Activated gamma-delta T cell treated with anti-CD3 and anti-CD28 coated beads, Interleukin-2, amount 50 U/mL, for 16 hours (primary cell): ENCODE measurements at regions not wholly inside any gene's neighbourhood (a gene's known extent, or its start where the extent isn't known, plus 50 kb on each side); places are given as distances from the start of the nearest gene placed in this dataset.

Experiments used
- DNase-seq: peaks from one replicate; pipeline ENCODE4 v3.0.0-alpha.2; 2020; ENCODE audit warnings: low read depth

DNA sequence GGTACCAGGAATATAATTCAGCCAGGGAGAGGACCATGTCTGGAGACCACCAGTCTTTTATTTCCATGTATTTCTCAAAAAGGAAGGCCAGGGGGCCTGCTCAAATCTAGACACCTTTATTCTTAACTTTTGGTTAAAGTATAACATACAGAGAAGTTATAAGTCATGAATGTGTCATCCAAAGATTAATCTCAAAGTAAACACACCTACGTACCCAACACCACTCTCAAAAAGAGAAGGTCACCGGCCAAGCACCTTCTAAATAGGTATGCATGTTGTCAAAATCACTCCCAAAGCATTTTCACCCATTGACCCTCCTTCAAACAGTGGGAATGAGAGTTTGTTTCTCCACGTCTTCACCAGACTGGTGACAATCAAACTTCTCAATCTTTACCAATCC, 60.0 kb upstream of the FZD10 start:
- DNase-seq: no peak

DNA sequence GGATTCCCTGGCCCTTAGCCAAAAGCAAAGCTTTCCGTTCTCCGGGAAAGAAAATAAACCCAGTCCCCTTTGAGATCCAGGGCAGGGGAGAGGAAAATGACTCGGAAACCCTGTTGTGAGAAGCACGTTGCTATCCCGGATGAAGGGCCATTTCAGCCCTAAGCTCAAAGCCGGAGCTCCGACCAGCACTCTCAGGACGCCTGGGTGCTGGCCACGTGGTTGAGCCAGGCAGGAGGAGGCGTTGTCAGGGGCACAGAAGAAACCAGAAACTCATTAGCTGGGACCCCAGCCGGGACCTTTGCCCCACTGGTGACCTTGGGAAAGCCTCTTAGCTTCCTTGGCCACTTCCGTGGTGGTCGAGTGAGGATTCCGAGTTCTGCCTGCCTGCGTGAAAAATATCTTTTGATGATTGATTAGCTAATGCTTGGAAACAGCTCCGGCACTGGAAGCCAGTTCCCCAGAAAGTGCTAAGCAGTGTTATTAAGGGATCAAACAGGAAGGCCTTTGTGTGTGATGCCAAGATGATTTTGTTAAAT, 57.6 kb upstream of the FZD10 start:
- DNase-seq: no peak

DNA sequence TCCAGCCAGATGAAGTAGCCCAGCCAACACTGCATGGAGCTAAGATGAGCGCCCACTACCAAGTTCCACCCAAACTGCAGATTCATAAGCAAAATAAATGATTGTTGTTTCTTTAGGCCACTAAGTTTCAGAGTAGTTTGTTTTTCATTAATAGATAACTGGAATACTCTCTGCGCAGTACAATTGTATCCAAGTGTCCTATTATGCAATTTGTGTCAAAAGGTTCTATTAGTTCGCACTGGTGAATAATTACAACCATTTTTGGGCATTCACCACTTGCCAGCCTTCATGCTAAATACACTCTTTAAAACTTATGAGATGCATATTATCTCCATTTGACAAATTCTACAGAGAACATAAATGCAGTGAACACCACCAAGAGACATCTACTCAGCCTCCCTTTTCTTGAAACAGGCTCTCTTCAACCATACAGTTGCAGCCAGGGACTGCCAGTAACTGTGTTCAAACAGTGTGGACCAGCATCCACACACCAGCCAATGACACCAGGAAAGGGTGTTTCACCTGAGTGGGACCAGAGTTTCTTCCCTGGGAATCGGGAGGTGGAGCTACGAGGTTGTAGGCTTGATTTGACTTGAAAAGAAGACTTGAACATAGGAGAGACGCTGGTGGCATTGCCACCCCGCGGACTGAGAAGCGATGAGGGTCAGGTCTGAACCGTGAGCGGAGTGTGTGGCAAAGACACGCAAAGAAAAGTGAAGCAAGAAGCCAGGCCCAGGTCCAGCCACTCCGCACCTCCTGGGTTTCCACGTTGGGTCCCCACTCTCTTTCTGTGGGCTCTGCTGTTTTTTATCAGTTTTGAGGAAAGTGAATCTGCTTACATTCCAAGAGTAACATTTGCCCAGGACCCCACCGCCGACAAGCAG, 53.0 kb upstream of the FZD10 start:
- no peak for DNase-seq

DNA sequence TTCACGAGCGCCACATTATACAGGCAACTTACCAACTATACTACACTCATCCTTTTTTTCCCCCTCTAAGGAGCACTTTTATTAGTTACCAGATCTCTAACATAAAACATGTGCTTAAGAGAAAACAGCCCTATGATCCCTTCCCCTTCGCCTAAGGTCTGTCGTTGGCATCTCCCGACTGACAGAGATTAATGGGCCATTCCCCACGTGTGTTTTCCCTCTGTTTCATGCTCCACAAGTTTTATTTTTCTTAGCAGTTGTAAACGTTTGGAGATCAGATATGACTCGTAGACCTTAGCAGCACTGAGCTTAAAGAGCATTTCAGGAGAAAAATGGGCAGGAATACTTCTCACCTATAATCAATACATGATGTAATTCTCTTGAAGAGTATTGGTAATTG, 51.4 kb upstream of the FZD10 start:
- no peak for DNase-seq

DNA sequence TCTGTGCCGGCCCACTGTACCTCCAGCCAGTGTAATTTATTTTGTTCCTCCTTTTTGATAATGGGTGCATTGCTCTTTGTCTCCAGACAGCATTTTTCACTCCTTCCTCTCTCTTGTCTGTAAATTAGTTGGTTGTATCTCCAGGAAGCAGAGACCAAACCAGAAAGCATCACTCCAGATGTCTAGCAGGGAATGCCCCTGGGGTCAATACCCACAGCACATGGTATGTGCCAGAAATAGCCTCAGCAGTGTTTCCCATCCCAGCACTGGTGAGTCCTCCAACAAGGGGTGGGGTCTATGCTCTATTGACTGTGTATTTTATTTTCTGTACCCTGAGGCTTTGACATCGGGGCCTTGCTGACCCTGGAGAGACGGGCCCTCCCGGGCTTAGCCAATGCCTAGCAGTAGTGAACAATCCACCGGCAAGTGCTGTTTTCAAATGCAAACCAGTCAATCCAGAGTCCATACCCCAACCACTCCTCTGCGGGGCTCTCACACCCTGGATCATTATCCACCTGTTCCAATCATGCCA, 50.2 kb upstream of the FZD10 start:
- DNase-seq: no peak
